Activated B cell treated with CpG ODN at 0.5 μM for 24 hours (primary cell): ENCODE measurements at regions not wholly inside any gene's neighbourhood (a gene's known extent, or its start where the extent isn't known, plus 50 kb on each side); places are given as distances from the start of the nearest gene placed in this dataset.

Source experiments
- ATAC-seq: fragments of 200-7000 bp; cut with Tn5 transposase; one replicate; pipeline ENCODE4 v1.10.0; 2021; ENCODE audit warnings: low read depth, mild to moderate bottlenecking, moderate library complexity
- CTCF ChIA-PET: fragments of 350-600 bp; sonication (Branson Sonifier 250); formaldehyde crosslinking; loops from one replicate; lab custom pipeline; 2021; ENCODE audit warnings: antibody characterized with exemption; lab: Charles Lee
- POLR2A ChIA-PET: fragments of 350-600 bp; sonication (Branson Sonifier 250); formaldehyde crosslinking; loops from one replicate; lab custom pipeline; 2021; ENCODE audit warnings: antibody characterized with exemption; lab: Charles Lee
- DNase-seq: peaks from one replicate; pipeline ENCODE4 v3.0.0; 2022
- H3K27ac Mint-ChIP-seq: one replicate; pipeline ENCODE4 v1.8.0; 2020; ENCODE audit warnings: mixed read lengths
- H3K27me3 Mint-ChIP-seq: one replicate; pipeline ENCODE4 v1.8.0; 2021; ENCODE audit warnings: mixed read lengths
- H3K36me3 Mint-ChIP-seq: one replicate; pipeline ENCODE4 v1.8.0; 2021; ENCODE audit warnings: low read depth, mixed read lengths
- H3K4me1 Mint-ChIP-seq: one replicate; pipeline ENCODE4 v1.8.0; 2021; ENCODE audit warnings: mixed read lengths
- H3K4me3 Mint-ChIP-seq: one replicate; pipeline ENCODE4 v1.8.0; 2020; ENCODE audit warnings: mild to moderate bottlenecking, mixed read lengths
- H3K9me3 Mint-ChIP-seq: one replicate; pipeline ENCODE4 v1.8.0; 2020; ENCODE audit warnings: mixed read lengths
- intact Hi-C: fragments of 100-400 bp; cut with micrococcal nuclease; formaldehyde crosslinking; loops from one replicate; pipeline ENCODE4 v1.15.1; 2024
- TF ChIP-seq, protein P1 (sequence below): fragments of 200-600 bp; IDR thresholded peaks from one replicate; pipeline ENCODE4 v1.8.0; 2022; ENCODE audit warnings: antibody characterized with exemption, mild to moderate bottlenecking

DNA sequence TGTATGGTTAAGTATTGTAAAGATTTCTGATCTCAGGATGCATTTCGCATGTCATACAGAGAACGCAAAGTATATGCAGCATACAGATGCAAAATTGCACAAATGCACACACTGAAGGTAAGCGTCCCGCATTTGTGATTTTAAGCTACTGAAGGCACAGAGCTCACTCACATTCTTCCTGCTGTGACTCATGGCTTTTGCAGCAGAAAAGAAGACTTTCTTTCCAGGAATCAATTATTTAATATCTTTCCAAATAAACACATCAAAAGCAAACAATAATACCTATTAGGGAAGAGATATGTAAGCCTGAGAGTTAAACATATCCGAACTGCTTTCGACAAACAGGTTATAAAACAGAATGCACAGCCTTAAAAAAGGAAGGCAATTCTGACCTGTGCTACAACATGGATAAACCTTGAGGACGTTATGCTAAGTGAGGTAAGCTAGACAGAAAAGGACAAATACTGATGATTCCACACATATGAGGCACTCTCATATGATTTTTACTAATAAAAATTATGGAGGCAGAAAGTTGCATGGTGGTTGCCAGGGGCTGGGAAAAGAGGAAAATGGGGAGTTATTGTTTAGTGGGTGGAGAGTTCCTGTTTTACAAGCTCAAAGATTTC is 109.0 kb downstream of the TFAP2A start:
- no peak overlapping the region for H3K27ac Mint-ChIP-seq
- no peaks in the 10 kb centered on the region for H3K9me3 Mint-ChIP-seq
- intact Hi-C loops, result no loop called here
- no peak overlapping the region for H3K4me3 Mint-ChIP-seq
- H3K4me1 Mint-ChIP-seq, result no peaks in the 10 kb centered on the region
- ATAC-seq (no peak), DNase-seq (no peak)
- ChIA-PET CTCF (no interaction called here), POLR2A (no interaction called here)
- no peaks in the 10 kb centered on the region for H3K36me3 Mint-ChIP-seq
- no peaks in the 10 kb centered on the region for H3K27me3 Mint-ChIP-seq
- TF ChIP-seq, protein P1, sequence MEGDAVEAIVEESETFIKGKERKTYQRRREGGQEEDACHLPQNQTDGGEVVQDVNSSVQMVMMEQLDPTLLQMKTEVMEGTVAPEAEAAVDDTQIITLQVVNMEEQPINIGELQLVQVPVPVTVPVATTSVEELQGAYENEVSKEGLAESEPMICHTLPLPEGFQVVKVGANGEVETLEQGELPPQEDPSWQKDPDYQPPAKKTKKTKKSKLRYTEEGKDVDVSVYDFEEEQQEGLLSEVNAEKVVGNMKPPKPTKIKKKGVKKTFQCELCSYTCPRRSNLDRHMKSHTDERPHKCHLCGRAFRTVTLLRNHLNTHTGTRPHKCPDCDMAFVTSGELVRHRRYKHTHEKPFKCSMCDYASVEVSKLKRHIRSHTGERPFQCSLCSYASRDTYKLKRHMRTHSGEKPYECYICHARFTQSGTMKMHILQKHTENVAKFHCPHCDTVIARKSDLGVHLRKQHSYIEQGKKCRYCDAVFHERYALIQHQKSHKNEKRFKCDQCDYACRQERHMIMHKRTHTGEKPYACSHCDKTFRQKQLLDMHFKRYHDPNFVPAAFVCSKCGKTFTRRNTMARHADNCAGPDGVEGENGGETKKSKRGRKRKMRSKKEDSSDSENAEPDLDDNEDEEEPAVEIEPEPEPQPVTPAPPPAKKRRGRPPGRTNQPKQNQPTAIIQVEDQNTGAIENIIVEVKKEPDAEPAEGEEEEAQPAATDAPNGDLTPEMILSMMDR, result no peak

DNA sequence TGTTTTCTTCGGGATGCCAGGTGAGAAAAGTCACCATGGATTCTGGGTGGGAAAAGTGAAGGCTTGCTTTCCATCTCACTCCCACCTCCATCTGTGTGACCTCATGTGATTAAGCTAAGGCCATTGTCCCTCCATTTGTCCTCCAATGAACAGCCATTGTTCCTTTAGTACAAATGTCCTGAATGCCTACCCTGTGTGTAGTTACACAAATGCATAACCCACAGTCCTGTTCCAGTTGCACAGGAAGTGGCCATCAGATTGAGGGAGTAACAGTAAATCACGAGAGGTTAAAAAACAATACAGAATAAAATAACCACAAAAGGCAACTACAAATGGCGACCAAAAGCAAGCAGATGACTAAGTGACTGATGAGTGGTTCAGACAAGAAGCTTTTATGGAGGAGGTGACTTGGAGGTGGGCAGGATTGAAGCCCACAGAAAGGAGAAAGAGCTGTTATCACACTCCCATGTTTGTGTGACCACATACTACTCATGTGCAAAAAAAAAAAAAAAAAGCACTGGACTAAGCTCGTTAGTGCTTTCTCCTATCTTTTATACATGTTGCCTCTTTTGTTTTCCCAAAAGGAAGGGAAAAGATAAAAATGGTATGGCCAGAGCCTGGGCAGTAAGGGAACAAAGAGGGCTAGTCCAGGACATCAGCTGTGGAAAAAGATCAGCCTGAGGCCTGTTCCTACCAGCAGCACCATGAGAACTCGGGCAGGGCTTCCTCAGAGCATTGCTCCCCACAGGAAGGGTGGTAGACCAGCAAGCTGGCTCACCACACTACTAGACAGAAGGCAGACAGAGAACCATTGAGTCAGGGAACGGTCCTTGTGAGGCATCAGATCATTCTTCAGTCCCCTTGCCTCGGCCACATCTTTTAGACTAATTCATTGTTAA is 111.0 kb downstream of the TFAP2A start:
- ChIA-PET POLR2A (no interaction called here), CTCF (no interaction called here)
- Mint-ChIP-seq H3K4me3 (no peak overlapping the region), H3K4me1 (no peaks in the 10 kb centered on the region), H3K27me3 (no peaks in the 10 kb centered on the region), H3K36me3 (no peaks in the 10 kb centered on the region), H3K9me3 (peaks cover 2% of the 10 kb centered on the region), H3K27ac (no peak overlapping the region)
- TF ChIP-seq, protein P1, result no peak
- intact Hi-C loops, result no loop called here
- no peak for DNase-seq
- ATAC-seq, result no peak

DNA sequence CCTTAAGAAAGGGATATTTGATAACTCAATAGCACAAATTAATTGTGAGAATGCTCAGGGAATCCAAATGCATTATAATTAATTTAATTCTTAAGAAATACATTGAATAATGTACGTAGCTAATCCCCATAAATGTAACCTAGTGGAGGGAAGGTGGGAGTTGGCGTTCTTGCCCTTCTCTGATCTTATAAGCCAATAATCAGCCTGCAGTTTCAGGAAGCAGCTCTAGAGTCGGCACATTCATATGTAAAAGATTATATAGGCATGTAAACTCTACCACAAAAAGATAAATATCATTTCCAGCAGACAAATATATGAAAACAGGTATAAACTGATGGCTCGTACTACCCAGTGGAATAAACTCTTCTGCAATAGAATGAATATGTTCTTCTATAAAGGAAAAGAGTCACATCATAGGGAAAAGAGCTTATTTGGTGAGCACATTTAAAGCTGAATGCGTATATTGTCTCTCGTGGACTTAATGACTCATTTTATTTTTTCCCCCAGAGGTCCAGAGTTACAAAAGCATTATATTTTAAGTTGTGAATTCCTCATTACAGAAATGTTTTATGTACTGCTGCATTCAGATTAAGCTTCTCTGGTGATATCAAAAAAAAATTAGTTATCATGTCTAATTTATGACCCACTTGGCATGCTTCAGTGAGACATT is 112.2 kb downstream of the TFAP2A start:
- H3K36me3 Mint-ChIP-seq, result no peaks in the 10 kb centered on the region
- DNase-seq, result no peak

DNA sequence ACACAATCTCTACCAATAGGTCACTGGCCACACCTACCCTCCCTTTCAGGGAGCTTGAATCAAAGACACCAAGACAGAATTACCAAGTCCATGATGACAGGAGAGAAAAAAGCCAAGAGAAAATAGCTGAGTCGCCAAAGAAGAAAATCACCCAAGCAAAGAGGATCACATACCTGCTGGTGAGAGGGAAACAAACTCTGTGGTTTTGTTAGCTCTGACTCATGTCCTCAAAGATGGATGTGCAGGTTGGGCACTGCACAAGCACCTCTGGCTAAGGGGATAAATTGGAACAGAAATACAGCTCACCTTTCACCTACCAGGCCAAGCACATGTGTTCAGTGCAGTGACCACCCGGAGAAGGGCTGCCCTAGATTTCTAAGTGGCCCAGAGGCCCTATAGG is 114.8 kb downstream of the TFAP2A start:
- Mint-ChIP-seq H3K4me1 (no peaks in the 10 kb centered on the region), H3K27me3 (no peaks in the 10 kb centered on the region), H3K9me3 (peaks cover 3% of the 10 kb centered on the region), H3K4me3 (no peak overlapping the region), H3K36me3 (no peaks in the 10 kb centered on the region), H3K27ac (no peak overlapping the region)
- no peak for DNase-seq
- no peak for ATAC-seq
- intact Hi-C loops, result no loop called here
- ChIA-PET POLR2A (no interaction called here), CTCF (no interaction called here)
- TF ChIP-seq, protein P1, result no peak

More for the DNA sequence above, 112.2 kb downstream of the TFAP2A start:
- H3K4me3 Mint-ChIP-seq, result no peak overlapping the region
- no peak for ATAC-seq
- peaks cover 3% of the 10 kb centered on the region for H3K9me3 Mint-ChIP-seq
- H3K27ac Mint-ChIP-seq, result no peak overlapping the region
- ChIA-PET POLR2A (no interaction called here), CTCF (interaction anchor here (0.6 kb wide), 1 partner anchor 133 kb away, joined by 3 read pairs; no protein-coding TSS in a partner anchor)
- no peaks in the 10 kb centered on the region for H3K4me1 Mint-ChIP-seq
- TF ChIP-seq, protein P1, result no peak
- intact Hi-C loops, result no loop called here
- H3K27me3 Mint-ChIP-seq, result no peaks in the 10 kb centered on the region

DNA sequence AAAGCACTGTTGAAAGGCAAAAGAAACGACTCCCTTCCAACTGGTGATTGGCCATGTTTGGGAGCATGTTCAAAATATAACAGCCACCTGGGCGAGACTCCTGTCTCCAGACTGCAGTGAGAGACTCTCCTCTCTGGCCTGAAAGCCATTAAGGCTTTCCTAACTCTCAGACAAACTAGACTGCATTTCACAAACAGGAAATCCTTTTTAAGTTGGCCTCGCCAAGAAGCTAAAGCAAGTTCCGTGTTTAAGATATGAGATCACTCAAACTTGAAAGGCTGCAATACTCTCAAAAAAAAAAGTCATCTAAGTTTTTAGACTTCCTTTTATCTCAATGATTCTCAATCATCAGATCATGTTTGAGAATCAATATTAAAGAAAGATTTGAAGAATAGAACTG is 117.0 kb downstream of the TFAP2A start:
- DNase-seq, result no peak
- ChIA-PET POLR2A (no interaction called here), CTCF (no interaction called here)
- no peak for ATAC-seq
- Mint-ChIP-seq H3K27me3 (no peaks in the 10 kb centered on the region), H3K27ac (no peak overlapping the region), H3K9me3 (peaks cover 3% of the 10 kb centered on the region), H3K36me3 (no peaks in the 10 kb centered on the region), H3K4me1 (no peaks in the 10 kb centered on the region), H3K4me3 (no peak overlapping the region)
- intact Hi-C loops, result no loop called here
- TF ChIP-seq, protein P1, result no peak
